ENCODE measurements at regions not wholly inside any gene's neighbourhood (a gene's known extent, or its start where the extent isn't known, plus 50 kb on each side); places are given as distances from the start of the nearest gene placed in this dataset.

DNA sequence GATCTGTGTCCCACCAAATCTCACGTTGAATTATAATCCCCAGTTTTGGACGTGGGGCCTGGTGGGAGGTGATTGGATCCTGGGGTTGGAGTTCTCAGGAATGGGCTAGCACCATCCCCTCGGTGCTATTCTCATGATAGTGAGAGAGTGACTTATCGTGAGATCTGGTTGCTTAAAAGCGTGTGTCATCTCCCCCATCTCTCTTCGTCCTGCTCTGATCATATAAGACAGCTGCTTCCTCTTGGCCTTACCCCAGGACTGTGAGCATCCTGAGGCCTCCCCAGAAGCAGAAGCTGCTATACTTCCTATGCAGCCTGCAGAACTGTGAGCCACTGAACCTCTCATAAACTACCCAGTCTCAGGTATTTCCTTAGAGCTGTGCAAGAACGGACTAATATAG, 163.7 kb upstream of the NDUFV2 start:
- TF ChIP-seq, protein P1, sequence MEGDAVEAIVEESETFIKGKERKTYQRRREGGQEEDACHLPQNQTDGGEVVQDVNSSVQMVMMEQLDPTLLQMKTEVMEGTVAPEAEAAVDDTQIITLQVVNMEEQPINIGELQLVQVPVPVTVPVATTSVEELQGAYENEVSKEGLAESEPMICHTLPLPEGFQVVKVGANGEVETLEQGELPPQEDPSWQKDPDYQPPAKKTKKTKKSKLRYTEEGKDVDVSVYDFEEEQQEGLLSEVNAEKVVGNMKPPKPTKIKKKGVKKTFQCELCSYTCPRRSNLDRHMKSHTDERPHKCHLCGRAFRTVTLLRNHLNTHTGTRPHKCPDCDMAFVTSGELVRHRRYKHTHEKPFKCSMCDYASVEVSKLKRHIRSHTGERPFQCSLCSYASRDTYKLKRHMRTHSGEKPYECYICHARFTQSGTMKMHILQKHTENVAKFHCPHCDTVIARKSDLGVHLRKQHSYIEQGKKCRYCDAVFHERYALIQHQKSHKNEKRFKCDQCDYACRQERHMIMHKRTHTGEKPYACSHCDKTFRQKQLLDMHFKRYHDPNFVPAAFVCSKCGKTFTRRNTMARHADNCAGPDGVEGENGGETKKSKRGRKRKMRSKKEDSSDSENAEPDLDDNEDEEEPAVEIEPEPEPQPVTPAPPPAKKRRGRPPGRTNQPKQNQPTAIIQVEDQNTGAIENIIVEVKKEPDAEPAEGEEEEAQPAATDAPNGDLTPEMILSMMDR (IDR thresholded peaks at IDR 0.05; ENCODE audit: borderline replicate concordance, extremely low read depth, low read length, poor library complexity, severe bottlenecking) = no peak
- TF ChIP-seq EZH2 (IDR thresholded peaks at IDR 0.05; ENCODE audit: borderline replicate concordance, low read depth, low read length, severe bottlenecking) = no peak

All from DND-41 (cell line).